Type B pancreatic cell (in vitro differentiated cells): ENCODE measurements at regions not wholly inside any gene's neighbourhood (a gene's known extent, or its start where the extent isn't known, plus 50 kb on each side); places are given as distances from the start of the nearest gene placed in this dataset.

Experiments used
- DNase-seq: peaks from one replicate; pipeline ENCODE4 v3.0.0; 2021; ENCODE audit warnings: mixed read lengths; ENCODE audit not compliant: unreplicated experiment; ENCODE audit errors: extremely low spot score
- H3K27ac Mint-ChIP-seq: 2 replicates; pipeline ENCODE4 v1.8.0; 2021; ENCODE audit warnings: mild to moderate bottlenecking, mixed read lengths
- H3K27me3 Mint-ChIP-seq: 2 replicates; pipeline ENCODE4 v1.8.0; 2021; ENCODE audit warnings: mixed read lengths
- H3K36me3 Mint-ChIP-seq: 2 replicates; pipeline ENCODE4 v1.8.0; 2021; ENCODE audit warnings: mixed read lengths
- H3K4me1 Mint-ChIP-seq: one replicate; pipeline ENCODE4 v1.8.0; 2021; ENCODE audit warnings: mixed read lengths; ENCODE audit not compliant: unreplicated experiment
- H3K4me3 Mint-ChIP-seq: 2 replicates; pipeline ENCODE4 v1.8.0; 2021; ENCODE audit warnings: mild to moderate bottlenecking, mixed read lengths
- H3K9me3 Mint-ChIP-seq: 2 replicates; pipeline ENCODE4 v1.8.0; 2021; ENCODE audit warnings: mixed read lengths
- CTCF ChIP-seq: fragments of 200-600 bp; sonication (generic); conservative IDR thresholded peaks from 2 replicates; pipeline ENCODE4 v1.5.0; 2021; ENCODE audit warnings: antibody characterized with exemption, mild to moderate bottlenecking

- H3K27me3 Mint-ChIP-seq, result no peaks in the 10 kb centered on the region
- no peaks in the 10 kb centered on the region for H3K4me1 Mint-ChIP-seq
- H3K27ac Mint-ChIP-seq, result no peak overlapping the region
- no peaks in the 10 kb centered on the region for H3K9me3 Mint-ChIP-seq
- H3K4me3 Mint-ChIP-seq, result no peak overlapping the region
- no peaks in the 10 kb centered on the region for H3K36me3 Mint-ChIP-seq
- no peak for DNase-seq
- peak; percentile 21 for TF ChIP-seq CTCF
Observed at GRCh38 chr4:116702949-116703348, 382.4 kb downstream of the TRAM1L1 start.

- Mint-ChIP-seq H3K4me3 (no peak overlapping the region), H3K27ac (no peak overlapping the region), H3K27me3 (no peaks in the 10 kb centered on the region), H3K9me3 (peaks cover 3% of the 10 kb centered on the region), H3K4me1 (no peaks in the 10 kb centered on the region), H3K36me3 (no peaks in the 10 kb centered on the region)
- TF ChIP-seq CTCF, result no peak
- no peak for DNase-seq
Observed at GRCh38 chr4:116688536-116688935, 396.8 kb downstream of the TRAM1L1 start.

GRCh38 chr4:116668190-116668589, 417.2 kb downstream of the TRAM1L1 start:
- DNase-seq, result no peak
- Mint-ChIP-seq H3K4me1 (no peaks in the 10 kb centered on the region), H3K27ac (no peak overlapping the region), H3K9me3 (no peaks in the 10 kb centered on the region), H3K36me3 (no peaks in the 10 kb centered on the region), H3K4me3 (no peak overlapping the region), H3K27me3 (no peaks in the 10 kb centered on the region)
- TF ChIP-seq CTCF, result peak; percentile 25

GRCh38 chr4:116665716-116666115, 419.7 kb downstream of the TRAM1L1 start:
- Mint-ChIP-seq H3K9me3 (no peaks in the 10 kb centered on the region), H3K4me1 (no peaks in the 10 kb centered on the region), H3K36me3 (no peaks in the 10 kb centered on the region), H3K27ac (no peak overlapping the region), H3K27me3 (no peaks in the 10 kb centered on the region), H3K4me3 (no peak overlapping the region)
- DNase-seq, result no peak
- TF ChIP-seq CTCF, result no peak

DNA sequence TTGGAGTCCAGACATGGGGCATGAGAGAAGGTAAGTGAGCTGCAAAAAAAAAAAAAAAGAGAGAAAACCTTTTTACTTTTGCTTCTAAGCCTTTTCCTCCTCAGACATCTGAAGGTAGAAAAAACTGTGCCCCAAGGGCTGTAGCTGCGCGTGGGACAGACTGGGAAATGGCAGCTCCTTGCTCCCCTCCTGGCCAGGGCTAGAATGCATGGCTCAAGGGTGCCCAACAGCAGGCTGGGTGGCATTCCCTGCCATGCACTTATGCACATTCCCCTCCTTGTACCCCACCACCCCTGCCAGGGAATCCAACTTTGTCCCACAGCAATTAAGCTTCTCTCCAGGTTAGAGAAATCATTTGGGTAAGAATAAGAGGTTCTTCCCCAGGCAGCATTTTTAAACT, 421.2 kb downstream of the TRAM1L1 start:
- Mint-ChIP-seq H3K27me3 (no peaks in the 10 kb centered on the region), H3K9me3 (peaks cover 6% of the 10 kb centered on the region), H3K36me3 (no peaks in the 10 kb centered on the region), H3K27ac (no peak overlapping the region), H3K4me1 (no peaks in the 10 kb centered on the region), H3K4me3 (no peak overlapping the region)
- no peak for TF ChIP-seq CTCF
- no peak for DNase-seq

- Mint-ChIP-seq H3K4me1 (no peaks in the 10 kb centered on the region), H3K27me3 (no peaks in the 10 kb centered on the region), H3K4me3 (no peak overlapping the region), H3K27ac (no peak overlapping the region), H3K36me3 (no peaks in the 10 kb centered on the region), H3K9me3 (no peaks in the 10 kb centered on the region)
- no peak for DNase-seq
- TF ChIP-seq CTCF, result no peak
Observed at GRCh38 chr4:116639070-116639577, 446.3 kb downstream of the TRAM1L1 start.
